ENCODE measurements at regions not wholly inside any gene's neighbourhood (a gene's known extent, or its start where the extent isn't known, plus 50 kb on each side); places are given as distances from the start of the nearest gene placed in this dataset.

GRCh38 chr3:64408770-64409169 lies 183.5 kb upstream of the PRICKLE2 start:
- TF ChIP-seq CTCF (IDR thresholded peaks at IDR 0.05): no peak
- TF ChIP-seq POLR2A (IDR thresholded peaks at IDR 0.05): no peak
